Keratinocyte (primary cell): ENCODE measurements at regions not wholly inside any gene's neighbourhood (a gene's known extent, or its start where the extent isn't known, plus 50 kb on each side); places are given as distances from the start of the nearest gene placed in this dataset.

Source experiments
- CTCF ChIP-seq, 3 experiments: IDR thresholded peaks in 1 of 3; conservative IDR thresholded peaks in 1 of 3; optimal IDR thresholded peaks in 1 of 3; 2 replicates in 2 of 3; 3 replicates in 1 of 3; pipeline versions ENCODE3 to v1.5.1; 2011; ENCODE audit warnings: low read length in 3 of 3, mild to moderate bottlenecking in 3 of 3, moderate library complexity in 2 of 3, control low read depth in 1 of 3, inconsistent platforms in 1 of 3; ENCODE audit not compliant: insufficient read depth in 2 of 3; ENCODE audit errors: extremely low read depth in 1 of 3
- EZH2 ChIP-seq: IDR thresholded peaks from one replicate; pipeline ENCODE4 v1.6.1; 2012; ENCODE audit warnings: inconsistent platforms, mild to moderate bottlenecking, low read length, moderate library complexity

DNA sequence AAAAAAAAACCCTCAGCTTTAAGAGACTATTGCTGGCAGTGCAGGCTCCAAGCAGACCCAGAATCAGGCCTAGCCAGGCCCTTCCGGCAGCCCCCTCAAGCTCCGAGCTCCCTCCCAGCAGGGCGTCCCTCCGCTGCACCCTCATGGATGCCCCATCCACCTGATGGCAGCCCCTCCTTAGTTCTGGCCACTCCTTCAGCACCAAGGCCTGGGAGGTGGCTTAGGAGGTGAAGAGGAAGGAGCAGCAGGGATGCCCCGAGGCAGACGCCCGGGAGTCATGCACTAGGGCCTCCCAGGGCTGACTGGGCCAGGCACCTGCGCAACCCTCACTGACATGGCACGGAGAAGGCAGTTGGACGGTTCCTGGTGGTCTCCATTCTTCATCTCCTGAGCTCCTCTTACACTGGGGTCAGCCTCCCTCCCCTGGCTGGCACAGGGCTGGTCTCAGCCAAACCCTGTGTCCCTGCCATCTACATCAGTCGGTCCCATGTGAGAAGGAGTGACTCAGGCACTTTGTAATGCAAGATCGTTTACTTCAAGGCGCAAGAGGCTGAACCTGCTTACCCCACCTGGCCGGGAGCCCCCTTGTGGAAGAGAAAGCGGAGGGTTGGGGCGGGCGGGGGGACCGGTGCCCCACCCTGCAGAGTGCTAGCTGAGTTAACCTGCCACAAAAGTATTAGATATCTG lies 53.5 kb upstream of the ID2 start:
- TF ChIP-seq CTCF (optimal IDR thresholded peaks at IDR 0.05 in 1 of 3, IDR thresholded peaks at IDR 0.05 in 1 of 3, conservative IDR thresholded peaks at IDR 0.05 in 1 of 3; ENCODE audit: extremely low read depth in 1 of 3, insufficient read depth in 2 of 3, low read length in 3 of 3) (no peak), EZH2 (no peak)
